ENCODE measurements at regions not wholly inside any gene's neighbourhood (a gene's known extent, or its start where the extent isn't known, plus 50 kb on each side); places are given as distances from the start of the nearest gene placed in this dataset.

DNA sequence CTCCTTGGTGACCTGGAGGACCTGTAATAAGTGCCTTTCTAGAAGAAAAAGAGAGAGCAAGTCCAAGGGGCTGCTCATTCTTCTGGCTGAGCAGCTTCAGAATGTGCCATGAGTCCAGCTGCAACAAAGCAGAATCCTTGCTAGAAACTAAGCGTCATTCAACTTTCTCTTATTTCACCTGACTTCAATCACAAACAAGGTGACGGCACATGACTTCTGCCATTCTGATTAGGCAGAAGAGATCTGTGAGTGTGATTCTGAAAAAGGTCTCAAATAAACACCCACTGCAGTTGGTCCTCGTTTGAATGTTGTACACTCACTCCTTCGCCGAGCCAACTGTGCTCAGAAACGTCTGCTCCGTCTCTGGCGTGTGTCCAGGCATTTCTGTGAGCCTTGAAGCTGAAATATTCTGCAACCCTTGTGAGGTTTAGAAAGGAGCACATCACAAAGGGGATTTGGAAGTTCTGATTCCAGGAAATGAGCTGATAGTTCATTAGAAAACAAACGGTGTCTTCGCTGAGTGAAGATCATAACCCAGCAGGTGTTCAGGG is 623.8 kb upstream of the KIRREL3 start:
- ChIA-PET CTCF (no interaction called here), POLR2A (no interaction called here)
- no peaks in the 10 kb centered on the region for H3K36me3 ChIP-seq (ENCODE audit: control insufficient read depth in 2 of 2, extremely low read depth in 1 of 2, insufficient read depth in 2 of 2, low read length in 2 of 2)
- no peak overlapping the region for H2AFZ ChIP-seq (ENCODE audit: low read depth, low read length)
- no peak overlapping the region for H3K27ac ChIP-seq (ENCODE audit: insufficient read depth, low read depth, low read length)
- no peaks in the 10 kb centered on the region for H3K79me2 ChIP-seq (ENCODE audit: control insufficient read depth, insufficient read depth, low read length)
- no peak for DNase-seq (ENCODE audit: low read depth, low spot score)
- H3K4me2 ChIP-seq (ENCODE audit: insufficient read depth, low read length): no peak overlapping the region
- intact Hi-C loops (cut with micrococcal nuclease) (no loop called here), dilution Hi-C loops (cut with MboI; ENCODE audit: extremely low pct_ligation_motif_present, low sequenced_read_pairs) (no loop called here)
- FAIRE-seq: no peak
- H3K4me3 ChIP-seq (replicated peaks in 1 of 3; ENCODE audit: insufficient read depth in 1 of 3, low read depth in 1 of 3, low read length in 3 of 3): no peak overlapping the region
- no peaks in the 10 kb centered on the region for H4K20me1 ChIP-seq (replicated peaks; ENCODE audit: control insufficient read depth, extremely low read depth, insufficient read depth, low read length)
- no peaks in the 10 kb centered on the region for H3K27me3 ChIP-seq (ENCODE audit: control insufficient read depth in 2 of 2, insufficient read depth in 2 of 2, low read length in 2 of 2)
- TF ChIP-seq MYC (IDR thresholded peaks at IDR 0.05; ENCODE audit: low read depth, low read length) (no peak), POLR2AphosphoS5 (IDR thresholded peaks at IDR 0.05; ENCODE audit: insufficient read depth, low read depth, low read length) (no peak), GATA2 (IDR thresholded peaks at IDR 0.05; ENCODE audit: insufficient read depth, insufficient read length, low read depth, low read length) (no peak), EZH2 (IDR thresholded peaks at IDR 0.05; ENCODE audit: borderline replicate concordance, low read depth, low read length, severe bottlenecking) (no peak), FOS (IDR thresholded peaks at IDR 0.05; ENCODE audit: borderline replicate concordance, insufficient read depth, low read length) (no peak), POLR2A (IDR thresholded peaks at IDR 0.05; ENCODE audit: low read depth, low read length) (no peak), JUN (IDR thresholded peaks at IDR 0.05; ENCODE audit: borderline replicate concordance, insufficient read depth, insufficient read length, low read depth) (no peak)
- TF ChIP-seq, protein P1, sequence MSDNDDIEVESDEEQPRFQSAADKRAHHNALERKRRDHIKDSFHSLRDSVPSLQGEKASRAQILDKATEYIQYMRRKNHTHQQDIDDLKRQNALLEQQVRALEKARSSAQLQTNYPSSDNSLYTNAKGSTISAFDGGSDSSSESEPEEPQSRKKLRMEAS (IDR thresholded peaks at IDR 0.05; ENCODE audit: insufficient read depth, insufficient read length): no peak
- TF ChIP-seq, protein P2, sequence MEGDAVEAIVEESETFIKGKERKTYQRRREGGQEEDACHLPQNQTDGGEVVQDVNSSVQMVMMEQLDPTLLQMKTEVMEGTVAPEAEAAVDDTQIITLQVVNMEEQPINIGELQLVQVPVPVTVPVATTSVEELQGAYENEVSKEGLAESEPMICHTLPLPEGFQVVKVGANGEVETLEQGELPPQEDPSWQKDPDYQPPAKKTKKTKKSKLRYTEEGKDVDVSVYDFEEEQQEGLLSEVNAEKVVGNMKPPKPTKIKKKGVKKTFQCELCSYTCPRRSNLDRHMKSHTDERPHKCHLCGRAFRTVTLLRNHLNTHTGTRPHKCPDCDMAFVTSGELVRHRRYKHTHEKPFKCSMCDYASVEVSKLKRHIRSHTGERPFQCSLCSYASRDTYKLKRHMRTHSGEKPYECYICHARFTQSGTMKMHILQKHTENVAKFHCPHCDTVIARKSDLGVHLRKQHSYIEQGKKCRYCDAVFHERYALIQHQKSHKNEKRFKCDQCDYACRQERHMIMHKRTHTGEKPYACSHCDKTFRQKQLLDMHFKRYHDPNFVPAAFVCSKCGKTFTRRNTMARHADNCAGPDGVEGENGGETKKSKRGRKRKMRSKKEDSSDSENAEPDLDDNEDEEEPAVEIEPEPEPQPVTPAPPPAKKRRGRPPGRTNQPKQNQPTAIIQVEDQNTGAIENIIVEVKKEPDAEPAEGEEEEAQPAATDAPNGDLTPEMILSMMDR (IDR thresholded peaks at IDR 0.05; ENCODE audit: extremely low read depth in 1 of 2, insufficient read depth in 1 of 2, low read depth in 1 of 2, low read length in 2 of 2): no peak
- H3K9ac ChIP-seq (replicated peaks; ENCODE audit: extremely low read depth, insufficient read depth, low read length): no peak overlapping the region
- H3K9me3 ChIP-seq (replicated peaks; ENCODE audit: control insufficient read depth, insufficient read depth, low read length): no peaks in the 10 kb centered on the region
- H3K9me1 ChIP-seq (replicated peaks; ENCODE audit: control insufficient read depth, extremely low read depth, insufficient read depth, low read length): no peaks in the 10 kb centered on the region
- BruUV-seq (replicated peaks): no TSS peak
- peaks cover 3% of the 10 kb centered on the region for H3K4me1 ChIP-seq (ENCODE audit: control insufficient read depth, extremely low read depth, insufficient read depth, low read length)

Data from endothelial cell of umbilical vein (primary cell).